Fibroblast of skin of back (primary cell): ENCODE measurements at regions not wholly inside any gene's neighbourhood (a gene's known extent, or its start where the extent isn't known, plus 50 kb on each side); places are given as distances from the start of the nearest gene placed in this dataset.

ENCODE experiments used
- DNase-seq: peaks from one replicate; pipeline ENCODE4 v3.0.0-alpha.2; 2013

DNA sequence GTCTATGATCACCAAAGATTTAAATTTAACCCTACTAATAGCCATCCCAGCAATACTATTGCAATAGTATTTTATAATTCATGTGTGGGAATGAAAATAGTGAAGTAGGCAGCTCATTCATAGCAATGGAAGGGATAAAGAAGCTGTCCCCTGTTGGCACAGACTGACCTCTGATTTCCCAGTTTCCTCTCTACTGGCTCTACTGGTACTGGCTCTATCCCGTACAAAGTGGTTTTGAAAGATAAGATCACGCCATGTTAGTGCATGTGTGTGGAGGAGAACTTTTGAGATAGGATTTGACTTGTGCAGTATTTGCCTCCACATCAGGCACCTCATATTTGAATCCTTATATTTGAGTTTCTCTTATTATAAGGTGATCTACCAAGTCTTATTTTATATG, 227.3 kb upstream of the ADGRL2 start:
- no peak for DNase-seq

DNA sequence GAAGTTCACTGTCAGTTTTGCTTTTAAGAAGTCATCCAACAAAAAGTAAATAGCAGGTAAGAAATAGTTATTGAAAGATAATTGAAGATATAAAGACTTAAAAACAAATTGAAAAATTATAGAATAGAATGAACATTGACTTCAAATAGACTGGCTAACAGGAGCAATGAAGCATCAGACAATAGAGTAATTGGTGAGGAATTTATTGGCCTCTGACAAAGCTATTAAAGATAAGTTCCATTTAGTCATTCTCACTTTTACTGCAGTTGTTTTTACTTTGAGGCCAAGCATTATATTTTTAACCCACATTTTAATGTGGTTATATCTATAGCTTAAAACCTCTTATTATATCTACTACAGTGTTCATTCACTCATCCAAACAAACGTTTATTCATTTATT, 228.8 kb upstream of the ADGRL2 start:
- DNase-seq: peak; percentile 13

DNA sequence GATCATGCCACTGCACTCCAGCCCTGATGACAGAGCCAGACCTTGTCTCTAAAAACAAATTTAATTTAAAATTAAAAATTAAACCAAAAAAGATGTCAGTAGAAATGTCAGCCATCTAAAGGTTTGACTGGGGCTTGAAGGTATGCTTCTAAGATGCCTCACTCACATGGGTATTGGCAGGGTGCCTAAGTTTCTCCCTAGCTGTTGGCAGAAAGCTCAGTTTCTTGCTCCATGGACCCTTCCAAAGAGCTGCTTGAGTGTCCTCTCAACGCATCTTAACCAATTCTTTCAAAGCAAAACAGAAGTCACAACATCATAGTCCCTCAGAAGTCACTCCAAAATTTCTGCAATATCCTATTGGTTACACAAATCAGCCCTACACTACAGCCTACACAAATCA, 231.0 kb upstream of the ADGRL2 start:
- no peak for DNase-seq

DNA sequence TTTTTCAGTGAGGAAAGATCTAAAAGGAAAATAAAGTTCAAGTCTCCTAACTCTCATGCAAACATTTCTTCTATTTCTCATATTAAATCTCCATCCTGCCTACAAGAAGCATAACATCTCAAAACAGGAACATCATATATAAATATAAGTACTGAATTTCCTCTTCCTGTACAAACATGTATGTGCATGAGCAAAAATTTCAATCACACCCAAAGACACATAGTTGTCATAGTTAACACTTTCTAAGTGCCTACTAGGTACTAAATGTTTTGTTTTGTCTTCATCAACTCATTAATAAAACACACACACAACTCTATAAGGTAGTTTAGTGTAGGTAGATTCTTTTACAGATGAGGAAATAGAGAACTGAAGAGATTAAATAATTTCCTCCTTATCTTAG, 237.1 kb upstream of the ADGRL2 start:
- no peak for DNase-seq

DNA sequence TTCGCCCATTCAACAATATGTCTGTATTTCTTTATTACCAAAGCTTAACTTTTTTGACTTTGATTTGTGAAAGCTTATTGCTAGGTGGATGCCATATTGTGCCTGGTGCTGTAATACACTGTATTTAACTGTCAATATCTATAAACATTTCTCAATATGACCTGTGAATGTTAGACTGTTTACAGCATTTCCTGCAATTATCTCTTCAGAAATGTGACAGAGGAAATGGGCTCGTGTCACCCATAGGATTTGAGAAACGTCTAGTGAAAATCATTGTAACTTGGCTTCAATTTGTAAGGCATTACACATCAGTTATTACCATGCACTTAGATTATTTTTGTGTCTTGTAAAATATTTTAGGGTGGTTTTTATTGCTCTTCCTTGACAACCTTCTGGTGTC, 237.8 kb upstream of the ADGRL2 start:
- DNase-seq: no peak

DNA sequence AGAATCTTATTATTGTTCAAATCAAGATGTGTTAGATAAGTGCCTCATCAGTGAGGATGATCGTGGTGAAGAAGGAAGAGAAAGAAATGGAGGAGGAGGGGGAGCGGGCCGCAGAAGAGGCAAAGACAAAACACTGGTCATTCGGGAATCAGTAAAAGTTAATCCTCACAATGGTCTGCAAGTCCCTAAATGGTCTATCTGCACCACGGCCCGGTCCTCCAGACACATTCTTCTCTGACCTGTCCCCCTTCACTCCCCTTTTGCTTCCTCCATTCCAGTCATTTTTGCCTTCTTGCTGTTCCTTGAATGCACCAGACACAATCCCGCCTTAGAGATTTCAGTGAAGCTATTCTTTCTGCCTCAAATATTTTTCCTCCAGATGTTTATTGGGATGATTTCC, 240.1 kb upstream of the ADGRL2 start:
- DNase-seq: no peak

DNA sequence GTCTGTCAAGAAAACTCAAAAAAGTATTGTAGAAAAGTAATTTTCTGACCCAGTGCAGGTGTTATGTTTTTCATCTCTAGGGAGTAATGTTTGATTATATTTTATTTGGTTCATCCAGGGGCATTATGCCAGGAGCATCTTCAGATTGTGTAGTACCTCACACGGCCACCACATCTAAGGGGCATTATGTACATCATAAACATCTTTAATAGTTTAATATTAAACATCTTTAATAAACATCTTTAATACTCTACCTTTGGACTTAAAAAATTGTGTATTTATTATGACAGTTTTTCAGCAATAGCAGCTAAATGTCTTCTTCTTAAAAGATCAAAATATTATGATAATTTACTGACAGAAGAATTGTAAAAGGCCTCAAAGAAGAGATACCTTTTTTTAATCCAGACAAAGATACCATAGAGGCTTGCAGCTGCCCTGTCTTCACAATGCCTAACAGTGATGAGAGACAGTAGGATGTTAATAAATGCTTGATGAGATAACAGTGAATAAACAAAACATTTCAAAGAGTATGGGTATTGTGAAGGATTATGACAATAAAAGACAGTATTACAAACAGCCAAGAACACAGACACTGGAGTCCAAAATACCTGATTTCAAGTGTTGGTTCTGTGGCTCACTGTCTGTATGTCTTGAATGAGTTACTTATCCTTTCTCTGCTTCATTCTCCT, 240.9 kb upstream of the ADGRL2 start:
- no peak for DNase-seq

DNA sequence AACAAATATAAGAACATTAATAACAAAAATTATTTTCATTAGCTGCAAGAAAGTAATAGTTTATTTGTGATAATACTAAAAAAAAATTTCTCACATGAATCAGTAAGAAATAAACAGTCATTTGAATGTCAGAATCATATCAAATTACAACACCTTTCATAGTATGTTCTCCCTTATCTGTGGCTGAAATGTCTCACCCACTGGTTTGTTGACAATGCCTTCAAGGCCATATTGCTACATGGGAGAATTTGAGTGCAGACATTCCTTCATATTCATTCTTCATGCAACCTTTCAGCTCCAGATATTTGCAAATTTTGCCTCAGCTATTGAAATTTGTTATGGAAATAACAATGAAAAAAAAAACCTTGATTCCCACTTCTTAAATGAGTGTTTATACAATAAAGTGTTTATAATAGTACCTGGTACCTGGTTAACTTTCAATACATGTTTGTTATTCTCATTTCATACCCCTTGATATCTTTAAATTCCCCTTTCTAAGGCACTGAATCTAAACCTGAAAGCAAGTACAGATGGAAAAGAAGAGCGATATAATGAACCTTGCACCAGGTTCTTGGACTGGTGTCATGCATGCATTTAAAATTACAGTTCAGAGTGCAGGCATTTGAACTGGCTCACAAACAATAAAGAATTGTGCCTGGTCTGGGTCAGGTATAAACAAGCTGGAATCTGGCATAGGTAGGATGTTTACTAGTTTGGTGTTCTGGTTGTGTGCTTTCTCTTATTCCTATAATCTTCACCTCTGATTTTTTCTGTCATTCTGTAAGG, 242.2 kb upstream of the ADGRL2 start:
- no peak for DNase-seq

DNA sequence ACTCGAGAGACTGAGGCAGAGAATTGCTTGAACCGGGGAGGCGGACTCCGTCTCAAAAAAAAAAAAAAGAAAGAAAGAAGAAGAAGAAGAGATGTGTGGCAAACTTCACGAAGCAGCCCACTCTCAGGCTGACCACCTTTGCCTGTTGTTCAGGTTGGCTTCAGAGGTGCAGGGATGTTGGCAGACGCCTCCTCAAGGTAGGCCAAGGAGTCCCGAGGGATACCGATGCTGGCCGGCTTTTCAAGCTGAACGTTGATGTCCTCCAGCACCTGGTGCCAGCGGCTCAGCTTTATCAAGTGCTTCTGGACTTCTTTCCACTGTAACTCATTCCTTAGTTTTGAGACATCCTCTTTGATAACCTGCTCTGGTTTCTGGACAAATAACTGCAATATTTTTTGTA, 243.8 kb upstream of the ADGRL2 start:
- DNase-seq: no peak

DNA sequence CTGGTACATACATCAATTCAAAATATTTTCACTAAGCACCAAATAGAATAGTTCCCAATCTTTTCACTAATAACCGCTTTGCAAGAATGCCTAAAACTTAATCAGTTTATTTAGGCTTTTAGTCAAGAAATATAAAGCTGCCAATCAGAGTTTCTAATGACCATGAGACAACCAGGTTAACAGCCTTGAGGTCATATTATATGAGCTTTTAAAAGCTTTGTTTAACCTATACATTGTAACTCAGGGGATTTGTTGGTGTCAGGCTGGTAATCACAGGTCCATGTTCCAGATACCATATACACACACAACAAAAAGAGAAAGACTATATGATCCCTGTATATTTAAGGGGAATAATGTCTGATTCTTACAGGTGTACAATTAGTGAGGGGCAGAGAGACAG, 246.2 kb upstream of the ADGRL2 start:
- no peak for DNase-seq

DNA sequence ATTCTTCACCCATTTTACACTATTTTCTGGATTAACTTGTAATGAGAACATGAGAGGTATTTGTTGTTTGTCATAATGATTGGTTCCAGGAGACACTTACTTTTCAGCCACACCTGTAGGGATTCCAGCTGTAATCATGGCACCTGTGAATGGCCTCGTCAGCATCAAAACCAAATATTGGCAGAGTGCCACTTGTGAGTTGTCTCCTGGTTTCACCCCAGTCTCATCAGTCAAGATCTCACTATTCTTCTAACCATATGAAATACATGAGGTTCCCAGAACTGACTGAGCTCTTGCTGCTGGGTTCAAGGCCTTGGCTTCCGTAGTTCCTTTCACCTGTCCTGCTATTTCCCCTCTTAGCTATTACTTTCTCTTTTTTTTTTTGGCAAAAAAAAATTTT, 246.6 kb upstream of the ADGRL2 start:
- no peak for DNase-seq

DNA sequence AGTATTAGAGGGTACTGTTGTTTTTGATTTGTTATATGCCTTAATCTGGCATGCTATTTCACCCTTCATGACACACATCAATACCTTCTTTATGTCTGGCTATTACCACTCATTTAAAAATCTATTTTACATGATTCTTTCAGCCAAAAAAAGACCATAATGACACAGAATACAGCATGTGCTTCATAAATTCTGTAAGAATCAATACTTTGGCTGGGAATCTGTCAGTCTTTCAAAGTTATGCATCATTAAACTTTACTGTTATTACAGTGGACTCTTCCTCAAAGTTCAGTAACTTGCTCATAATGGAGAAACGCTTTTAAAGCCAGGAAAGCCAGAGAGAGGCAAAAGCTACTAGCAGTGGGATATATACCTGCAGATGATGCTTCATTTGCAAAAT, 247.2 kb upstream of the ADGRL2 start:
- no peak for DNase-seq

DNA sequence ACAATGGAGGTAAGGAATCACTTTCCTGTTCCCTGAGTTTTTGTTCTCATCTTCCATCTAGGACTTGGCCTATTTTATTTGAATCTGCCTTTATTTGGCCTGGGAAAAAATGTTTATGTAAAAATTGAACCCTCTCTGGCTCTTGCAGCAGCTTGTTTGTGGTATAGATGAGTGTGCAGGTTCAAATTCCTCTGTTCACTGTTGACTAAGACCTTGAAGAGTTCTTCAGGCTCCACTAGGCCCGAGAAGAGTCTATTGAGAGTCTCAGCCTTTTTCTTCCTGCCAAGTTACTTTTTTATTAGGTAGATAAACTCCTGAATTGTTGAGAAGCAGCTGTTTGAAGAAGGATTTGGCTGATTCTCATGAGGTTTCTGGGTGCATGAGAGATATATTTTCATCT, 248.8 kb upstream of the ADGRL2 start:
- no peak for DNase-seq

DNA sequence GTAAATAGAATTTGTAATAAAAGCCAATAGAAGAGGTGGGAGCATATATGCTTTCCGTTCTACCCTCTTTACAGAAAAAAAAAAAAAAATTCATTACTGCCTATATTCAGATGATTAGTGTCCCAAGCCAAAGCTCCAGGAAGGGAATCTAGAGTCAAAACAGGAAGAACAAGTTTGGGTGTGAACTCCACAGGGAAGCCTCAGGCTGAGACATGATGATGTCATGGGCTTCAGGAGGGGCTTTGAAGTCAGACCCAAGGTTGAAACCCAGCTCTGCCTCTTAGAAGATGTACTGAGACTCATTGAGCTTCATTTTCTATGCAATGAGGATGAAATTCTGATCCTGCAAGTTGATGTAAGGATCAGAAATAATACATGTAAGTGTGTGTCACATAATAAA, 250.0 kb upstream of the ADGRL2 start:
- peak; percentile 13 for DNase-seq

DNA sequence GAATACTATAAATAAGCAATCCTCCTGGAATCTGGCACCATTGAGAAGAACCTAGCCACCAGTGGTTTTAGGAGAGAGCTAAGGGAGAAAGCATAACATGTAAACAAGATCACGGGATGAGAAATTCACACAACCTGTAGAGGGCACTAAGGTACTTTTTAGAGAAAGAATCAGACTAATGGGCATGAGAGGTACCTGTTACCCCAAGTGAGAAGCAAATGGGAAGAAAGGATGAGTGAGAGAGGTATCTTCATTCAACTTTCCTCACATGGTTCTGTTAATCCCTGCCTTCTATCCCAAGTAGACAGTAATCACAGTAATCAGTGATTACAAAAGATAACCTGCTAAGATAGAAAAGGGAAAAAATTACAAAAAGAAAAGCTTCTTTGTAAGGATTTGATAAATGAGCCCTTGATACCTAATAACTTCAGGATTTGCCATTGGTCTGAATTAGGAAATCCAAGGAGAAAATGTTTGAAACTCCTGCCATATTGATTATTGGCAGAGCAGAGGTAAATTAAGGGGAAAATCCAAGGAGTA, 251.1 kb upstream of the ADGRL2 start:
- DNase-seq: peak; percentile 41

DNA sequence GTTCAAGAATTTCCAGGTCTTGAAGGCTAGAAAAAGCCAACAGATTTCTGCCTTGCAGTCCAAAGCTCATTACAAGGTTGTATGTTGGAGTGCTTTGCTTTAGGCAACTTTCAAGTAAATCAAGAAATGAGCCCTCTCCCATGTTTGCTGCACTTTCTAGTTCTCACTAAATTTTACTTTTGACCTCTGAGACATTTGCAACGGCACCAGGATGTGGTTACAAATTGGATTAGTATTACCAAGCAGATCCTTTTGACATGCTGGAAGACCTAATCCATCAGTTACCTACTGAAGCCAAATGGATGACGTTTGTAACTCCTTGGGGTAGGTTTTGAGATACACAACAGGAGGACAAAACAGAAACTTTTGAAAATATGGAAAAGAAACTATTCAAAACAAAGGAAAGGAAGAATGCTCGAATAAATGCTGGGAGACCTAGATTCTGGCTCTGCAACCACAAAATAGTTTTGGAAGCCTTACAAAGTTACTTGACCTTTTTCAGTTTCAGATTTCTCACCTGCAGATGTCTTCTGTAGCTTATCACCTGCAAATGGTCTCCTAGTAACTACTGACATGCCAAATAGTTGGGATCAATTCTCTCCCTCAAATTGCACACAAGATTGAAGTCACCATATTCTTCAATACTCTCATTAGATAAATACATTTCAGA, 251.7 kb upstream of the ADGRL2 start:
- DNase-seq: no peak

DNA sequence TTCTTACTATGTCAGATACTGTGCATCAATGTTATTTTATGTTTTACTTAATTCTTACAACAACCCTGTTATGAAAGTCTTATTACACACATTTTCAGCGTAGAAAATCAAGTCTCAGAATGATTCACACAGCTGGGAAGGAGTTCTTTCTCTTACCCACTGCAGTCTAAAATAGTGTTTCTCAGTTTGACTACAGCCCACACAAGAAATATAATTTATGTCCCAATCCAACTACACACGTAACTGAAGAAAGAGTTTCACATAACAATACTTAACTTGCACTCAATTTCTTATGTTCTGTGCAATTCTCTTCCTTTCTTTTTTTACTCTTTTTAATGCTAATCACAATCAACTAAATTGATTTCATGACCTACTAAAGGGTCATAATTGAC, 252.8 kb upstream of the ADGRL2 start:
- DNase-seq: no peak

DNA sequence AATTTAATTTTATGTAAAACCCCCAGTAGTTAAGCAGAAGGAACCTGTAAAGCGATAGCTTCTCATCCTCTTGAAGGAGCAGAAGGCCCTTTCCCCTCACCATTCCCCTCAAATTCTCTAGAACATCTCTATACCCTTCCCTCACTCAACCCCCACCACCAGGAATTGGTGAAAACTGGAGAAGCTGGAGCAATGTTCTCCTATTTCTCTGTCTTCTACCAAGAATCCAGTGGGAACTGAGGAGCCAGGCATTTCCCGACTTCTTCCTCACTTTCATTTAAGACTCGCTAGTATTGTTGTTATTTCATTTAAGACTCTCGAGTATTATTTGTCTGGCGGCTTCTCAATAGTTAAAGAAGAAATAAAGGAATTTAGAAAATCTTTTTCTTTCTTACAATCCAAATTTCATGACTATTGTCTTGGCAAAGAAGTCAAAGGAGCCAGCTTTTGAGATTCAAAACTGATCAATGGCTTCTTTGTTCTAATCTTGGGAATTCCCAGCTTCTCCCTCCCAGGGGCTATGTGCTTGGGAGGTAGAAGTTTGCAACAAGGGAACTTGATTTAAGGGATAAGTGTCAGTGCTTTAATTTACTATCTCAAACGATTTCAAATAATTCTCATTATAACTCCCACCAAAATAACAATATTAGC, 253.3 kb upstream of the ADGRL2 start:
- DNase-seq: no peak

DNA sequence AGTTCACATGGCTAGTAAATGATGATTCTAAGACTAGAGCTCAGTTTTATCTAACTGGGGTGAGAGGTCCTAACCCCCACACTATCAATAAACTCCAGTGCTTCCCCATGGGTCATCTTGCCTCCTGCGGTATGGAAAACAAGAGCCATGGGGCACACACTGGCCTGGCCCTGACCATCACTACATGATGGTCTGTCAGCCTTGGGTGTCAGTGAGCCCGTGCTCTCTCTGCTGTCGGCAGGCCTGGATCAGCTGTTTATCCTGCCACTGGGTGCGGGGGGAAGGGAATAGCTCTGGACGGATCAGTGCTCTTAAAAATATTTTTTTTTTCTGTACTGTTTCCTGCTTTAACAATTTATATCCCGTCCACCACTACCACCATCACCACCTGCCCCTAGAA, 255.0 kb upstream of the ADGRL2 start:
- DNase-seq: no peak

DNA sequence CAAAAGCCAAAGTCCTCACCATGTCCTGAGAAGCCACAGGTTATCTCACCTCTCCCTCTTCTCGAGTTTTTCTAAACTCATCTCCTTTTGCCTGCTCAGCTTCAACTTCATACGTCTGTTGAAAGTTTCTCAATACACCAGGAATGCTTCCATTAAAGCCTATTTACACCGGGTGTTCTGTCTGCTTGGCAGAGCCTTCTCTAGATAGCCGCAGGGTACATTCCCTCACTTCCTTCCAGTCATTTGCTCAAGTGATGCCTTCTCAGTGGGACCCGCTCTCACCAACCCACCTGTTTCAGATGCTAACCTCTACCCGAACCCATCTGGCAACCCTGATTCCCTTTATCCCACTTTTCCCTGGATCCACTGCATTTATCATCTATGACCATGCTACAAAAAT, 257.0 kb upstream of the ADGRL2 start:
- no peak for DNase-seq

DNA sequence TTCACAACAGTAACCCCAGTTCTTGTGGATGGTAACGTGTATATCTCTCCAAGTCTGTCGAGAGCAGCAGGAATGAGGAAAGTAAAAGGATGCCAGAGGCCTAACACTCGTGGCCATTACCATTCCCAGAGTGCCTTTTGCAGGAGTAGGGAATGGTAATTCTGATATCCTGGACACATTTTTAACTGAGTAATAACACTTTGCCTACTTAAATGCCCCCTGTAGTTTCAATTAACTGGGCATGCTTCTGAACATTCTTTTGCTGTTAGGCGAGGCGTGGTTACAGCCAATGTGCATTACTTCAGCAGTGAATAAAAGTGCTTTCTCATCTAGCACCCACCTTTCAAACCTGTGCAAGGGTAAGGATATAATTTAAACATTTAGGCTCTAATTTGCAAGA, 258.5 kb upstream of the ADGRL2 start:
- DNase-seq: peak; percentile 23

DNA sequence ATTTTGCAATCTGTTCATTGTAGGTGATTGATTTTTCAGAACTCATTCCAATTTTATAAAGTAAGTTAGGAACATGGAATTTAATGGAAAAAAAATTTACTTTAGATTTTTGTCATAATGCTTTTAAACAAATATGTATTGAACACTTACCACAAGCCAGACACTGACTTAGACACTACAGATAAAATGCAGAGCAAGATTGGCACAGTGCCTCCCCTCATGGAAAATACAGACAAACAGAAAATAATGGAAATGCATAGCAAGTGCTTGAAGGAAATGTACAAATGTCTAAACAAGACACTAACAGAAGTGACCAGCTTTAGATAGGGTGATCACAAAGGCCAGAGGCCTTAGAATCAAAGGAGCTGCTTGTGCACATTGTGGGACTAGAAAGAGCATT, 260.5 kb upstream of the ADGRL2 start:
- no peak for DNase-seq

DNA sequence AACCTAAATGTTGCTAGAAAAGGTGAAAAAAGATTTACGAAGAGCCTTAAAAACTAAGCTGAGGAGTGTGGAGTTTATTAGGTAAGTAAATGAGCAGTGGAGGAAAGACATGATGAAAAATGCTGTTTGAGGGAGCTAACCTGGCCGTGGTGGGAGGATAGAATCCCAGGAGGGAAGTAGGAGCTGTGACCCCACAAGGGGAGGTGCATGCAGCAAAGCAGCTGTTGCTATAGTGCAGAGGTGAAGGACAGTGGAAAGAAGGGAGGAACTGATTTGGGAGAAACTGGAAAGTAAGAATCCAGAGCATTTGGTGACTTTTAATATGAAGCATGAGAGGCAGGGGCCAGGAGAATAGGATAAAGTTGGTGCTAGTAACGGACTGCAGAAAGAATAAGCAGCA, 271.7 kb upstream of the ADGRL2 start:
- no peak for DNase-seq
